GM19467 (cell line): ENCODE measurements at regions not wholly inside any gene's neighbourhood (a gene's known extent, or its start where the extent isn't known, plus 50 kb on each side); places are given as distances from the start of the nearest gene placed in this dataset.

ENCODE experiments used
- ATAC-seq: cut with Tn5 transposase; IDR thresholded peaks from one replicate; pipeline ENCODE4 v1.9.1; 2021; ENCODE audit warnings: mild to moderate bottlenecking, moderate library complexity; ENCODE audit not compliant: unreplicated experiment

DNA sequence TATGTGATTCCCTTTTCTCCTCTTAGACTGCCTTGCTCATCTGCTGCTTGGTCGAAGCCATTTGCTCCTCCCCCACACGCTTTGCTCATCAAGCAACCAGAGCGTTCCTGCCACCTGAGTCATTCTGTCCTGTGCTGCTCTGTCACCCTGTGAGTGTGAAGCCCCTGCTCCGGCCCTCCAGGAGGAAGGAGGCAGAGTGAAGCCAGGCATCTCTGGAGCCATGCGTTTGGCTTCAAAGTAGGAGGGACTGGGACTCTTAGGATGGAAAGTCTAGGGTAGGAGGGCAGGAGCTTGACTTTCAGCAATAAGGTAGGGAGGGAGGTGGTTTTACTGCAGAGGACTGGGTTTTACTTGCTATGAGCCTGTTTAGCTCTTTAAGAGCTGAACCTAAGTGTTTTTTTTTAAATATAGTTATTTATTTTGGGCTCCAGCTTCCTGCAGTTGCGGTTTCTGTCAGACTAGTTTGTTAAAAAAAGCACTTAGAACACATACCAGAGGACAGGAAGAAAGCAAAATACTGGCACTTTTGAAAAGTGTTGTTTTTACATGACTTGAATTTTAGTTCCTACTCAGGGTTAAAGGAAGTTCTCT lies 63.6 kb downstream of the SPINK2 start:
- peak; percentile 89 for ATAC-seq

DNA sequence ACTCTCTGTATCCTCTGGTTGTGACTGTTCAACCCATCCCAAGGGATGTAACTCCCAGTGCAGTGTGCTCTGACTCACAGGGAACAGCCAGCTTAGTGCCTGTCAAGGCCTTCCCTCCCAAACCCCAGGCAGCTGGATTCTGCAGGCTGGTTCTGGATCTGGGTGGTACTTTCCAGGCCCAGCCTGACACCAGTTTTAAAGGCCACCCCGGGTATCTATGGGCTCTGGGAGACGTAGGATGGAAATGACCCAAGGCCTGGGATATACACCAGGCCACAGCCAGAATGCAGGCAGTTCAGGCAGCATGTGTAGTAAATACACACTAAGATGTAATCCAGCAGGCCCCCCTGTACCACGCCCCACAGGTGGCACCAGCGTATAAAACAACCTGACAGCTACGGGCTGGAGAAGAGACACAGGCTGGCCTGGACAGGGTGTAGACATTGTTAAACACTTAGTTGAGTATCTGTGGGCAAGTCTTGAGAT lies 64.2 kb downstream of the SPINK2 start:
- peak; percentile 45 for ATAC-seq

DNA sequence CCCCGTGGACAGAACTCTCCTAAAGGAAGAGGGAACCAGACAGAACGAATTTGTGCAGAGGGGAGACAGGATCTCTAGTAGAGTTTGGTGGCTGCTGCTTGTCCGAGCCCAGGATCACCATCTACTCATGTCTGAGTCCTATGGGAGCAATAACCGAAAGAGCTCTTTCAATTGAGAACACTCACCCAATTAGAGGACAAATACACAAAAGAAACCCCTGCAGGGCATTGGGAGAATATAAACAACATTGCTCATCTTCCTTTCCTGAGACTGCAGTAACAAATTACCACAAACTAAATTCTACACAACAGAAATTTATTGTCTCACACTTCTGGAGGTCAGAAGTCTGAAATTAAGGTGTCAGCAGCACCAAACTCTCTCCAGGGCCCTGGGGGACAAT lies 65.6 kb downstream of the SPINK2 start:
- no peak for ATAC-seq

DNA sequence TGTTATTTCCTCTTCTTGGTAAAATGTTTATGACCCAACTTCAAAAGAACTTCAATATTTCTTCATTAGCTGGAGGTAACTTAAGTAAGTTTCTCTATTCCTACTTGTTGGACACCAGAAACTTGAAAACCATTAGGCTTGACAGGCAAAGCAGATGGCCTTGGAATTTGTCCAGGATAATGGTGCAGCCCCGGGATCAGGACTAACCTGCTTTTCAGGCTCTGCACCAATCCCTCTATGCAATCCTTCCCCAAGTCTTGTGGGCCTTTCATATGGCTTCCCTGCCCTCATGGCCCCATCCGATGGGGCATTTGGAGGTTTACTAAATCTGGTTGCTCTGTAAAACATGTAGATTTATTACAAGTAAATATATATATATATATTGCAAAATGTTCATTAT lies 68.5 kb downstream of the SPINK2 start:
- no peak for ATAC-seq

DNA sequence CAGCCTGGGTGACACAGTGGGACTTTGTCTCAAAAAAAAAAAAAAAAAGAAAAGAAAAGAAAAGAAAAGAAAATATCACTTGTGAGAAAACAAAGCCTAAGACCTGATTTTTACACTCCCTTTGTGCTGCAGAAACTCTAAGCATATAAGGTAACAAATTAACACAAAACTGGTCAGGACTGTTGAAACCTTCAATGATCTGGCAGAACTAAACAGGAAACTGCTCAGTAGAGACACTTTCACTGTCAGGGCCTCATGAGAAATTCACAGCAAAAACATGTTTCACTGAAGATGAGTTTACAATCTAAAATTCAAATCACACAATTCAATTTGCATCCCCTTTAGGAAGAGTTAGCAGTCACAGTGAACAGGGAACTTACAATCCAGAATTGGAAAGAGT lies 69.1 kb upstream of the HOPX start:
- no peak for ATAC-seq

DNA sequence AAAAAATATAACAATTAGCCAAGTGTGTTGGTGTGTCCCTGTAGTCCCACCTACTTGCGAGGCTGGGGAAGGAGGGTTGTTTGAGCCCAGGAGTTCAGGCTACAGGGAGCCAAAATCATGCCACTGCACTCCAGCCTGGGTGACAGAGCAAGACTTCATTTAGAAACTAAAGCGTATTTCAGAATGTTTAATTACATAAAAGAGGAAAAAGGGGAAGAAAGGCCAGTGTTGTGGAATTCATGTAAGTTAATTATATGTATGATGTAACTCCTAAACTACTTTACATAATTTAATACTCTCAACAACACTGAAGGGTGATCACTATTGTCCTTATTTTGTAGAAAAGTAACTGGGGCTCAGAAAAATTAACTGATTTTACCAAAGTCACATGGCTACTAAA lies 67.2 kb upstream of the HOPX start:
- no peak for ATAC-seq

DNA sequence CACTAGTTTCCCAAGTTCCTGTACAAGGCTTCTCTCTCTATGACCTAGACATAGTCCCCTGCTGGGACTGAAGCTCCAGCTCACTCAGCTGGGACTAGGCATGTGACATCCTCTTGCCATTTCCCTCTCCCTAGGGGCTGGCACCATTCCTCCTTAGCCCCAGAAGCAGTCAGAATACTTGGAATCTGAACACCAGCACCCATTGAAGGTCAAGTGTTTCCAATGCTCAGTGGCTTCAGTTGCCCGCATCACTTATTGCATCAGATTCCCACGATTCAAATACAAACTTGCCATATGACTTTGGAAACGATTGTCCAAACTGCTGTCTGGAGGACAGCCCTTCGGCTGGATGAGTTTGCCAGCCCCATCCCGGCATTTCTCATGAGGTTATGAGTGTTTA lies 65.5 kb upstream of the HOPX start:
- no peak for ATAC-seq

DNA sequence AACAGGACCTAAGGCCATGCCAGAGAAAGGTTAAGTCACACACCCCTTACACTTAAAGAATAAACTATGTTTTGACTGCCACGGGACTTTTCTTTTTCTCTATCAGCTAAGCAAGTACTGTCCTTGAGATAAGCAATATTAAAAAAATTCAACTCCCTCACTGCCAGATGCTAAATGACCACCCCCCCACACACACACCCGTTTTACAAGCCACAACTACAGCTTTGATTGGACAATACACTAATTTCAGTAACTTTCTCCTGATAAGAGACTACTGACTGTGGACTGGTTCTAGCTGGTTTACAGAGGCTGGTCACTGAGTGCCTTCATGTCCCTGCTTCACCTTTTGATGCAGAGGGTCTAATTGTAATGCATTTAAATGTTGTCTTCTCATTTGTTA lies 63.9 kb upstream of the HOPX start:
- no peak for ATAC-seq

DNA sequence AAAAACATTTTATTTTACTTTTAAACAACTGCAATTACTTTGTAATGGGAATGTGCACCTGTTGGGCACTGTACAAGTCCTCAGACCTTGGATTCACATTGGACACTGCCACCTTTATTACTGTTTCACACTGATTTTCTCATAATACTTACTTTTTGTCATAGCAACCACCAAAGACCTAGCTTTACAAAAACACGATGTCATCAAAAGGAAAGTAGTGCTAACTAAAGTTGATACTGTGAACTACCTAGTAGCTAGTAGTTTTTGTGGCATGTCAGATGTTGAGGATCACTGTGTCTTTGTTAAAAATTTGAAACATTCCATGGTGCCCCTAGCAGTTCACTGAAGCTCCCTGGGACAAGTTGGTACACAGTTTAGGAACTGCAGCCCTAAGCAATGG lies 62.9 kb upstream of the HOPX start:
- ATAC-seq: no peak

DNA sequence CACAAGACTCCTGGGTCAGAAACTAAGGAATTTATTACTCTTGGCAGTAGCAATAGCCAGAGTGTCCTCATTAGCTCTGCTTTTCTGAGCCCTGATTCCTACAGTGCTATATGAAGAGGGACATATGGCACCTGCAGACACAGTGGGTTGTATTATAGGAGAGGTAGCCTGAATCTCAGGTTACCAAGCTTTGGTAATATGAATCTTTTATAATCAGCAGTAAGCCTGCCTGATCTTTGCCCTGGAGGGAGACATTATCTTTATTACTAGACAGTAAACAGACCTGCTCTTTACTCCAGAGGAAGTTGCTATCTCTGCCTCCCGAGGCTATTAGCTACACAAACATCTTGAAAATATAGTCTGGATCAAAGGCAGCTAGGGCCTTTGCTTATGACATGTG lies 62.5 kb upstream of the HOPX start:
- ATAC-seq: no peak

DNA sequence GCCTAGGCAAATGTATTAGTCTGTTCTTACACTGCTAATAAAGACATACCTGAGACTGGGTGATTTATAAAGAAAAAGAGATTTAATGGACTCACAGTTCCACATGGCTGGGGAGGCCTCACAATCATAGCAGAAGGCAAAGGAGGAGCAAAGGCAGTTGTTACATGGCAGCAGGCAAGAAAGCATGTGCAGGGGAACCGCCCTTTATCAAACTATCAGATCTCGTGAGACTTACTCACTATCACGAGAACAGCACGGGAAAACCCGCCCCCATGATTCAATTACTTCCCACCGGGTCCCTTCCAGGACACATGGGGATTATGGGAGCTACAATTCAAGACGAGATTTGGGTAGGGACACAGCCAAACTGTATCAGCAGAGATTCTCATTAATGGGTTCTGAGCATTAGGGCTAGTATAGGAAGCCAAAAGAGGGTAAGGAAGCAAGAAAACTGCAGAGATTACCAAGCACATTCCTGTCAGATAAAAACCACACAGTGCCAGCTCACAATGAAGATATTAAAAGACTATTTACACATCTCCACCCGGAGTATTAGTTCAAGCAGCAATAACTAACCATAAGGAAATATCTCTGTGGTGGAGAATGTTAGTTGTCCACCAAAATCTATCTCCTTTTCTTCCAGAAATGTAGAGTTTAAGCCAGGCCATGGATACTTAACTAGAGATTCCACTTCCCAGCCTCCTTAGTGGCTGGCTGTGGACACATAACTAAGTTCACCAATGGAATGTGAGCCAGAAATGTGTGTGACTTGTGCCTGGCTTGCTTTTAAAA lies 61.2 kb upstream of the HOPX start:
- ATAC-seq: no peak

DNA sequence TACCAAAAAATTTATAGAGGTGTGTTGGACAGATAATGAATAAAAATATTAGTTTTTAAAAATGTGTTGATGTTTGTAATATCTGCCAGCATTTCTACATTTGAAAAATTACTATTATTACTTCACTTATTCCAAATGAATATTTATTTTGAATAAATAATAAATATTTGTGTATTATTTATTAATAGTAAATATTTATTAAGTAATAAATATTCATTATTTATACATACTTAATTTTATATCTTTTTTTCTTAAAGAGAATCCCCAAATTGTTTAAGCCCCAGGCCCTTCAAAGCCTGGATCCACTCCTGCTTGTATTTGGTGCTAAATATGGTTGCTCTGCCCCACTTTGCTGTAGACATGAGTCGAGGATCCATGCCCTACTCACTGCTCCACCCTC lies 60.5 kb upstream of the HOPX start:
- no peak for ATAC-seq

DNA sequence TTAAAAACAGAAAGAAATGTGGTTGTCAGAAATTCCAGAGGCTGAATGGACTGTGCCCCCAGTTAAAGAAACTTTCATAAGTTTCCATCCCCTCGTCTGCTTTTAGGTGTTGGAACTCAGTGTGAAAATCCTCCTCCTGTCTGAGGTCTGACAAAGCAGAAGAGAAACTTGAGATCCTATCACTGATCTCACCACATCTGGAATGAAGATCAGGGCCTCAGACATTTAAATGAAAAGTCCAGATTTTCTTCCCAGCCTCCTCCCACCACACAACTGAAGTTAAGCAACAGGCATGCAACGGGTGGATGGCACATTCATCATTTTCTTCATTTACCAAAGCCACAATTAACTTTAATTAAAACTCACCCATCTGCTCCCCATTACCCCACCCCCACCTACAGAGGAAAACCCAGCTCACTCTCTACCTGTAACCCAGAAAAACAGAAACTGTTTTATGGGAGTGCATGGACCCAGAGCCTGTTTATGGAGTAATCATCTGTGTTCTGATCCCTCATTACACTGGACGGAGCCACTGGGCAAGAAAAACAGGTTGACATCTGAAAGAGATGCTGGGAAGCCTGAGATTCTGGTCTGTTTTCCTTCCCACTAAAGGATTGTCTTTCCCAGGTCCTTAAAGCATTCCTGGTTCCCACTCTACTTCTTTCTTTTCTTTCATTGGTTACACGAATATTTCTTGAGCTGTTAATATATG lies 58.1 kb upstream of the HOPX start:
- ATAC-seq: no peak

DNA sequence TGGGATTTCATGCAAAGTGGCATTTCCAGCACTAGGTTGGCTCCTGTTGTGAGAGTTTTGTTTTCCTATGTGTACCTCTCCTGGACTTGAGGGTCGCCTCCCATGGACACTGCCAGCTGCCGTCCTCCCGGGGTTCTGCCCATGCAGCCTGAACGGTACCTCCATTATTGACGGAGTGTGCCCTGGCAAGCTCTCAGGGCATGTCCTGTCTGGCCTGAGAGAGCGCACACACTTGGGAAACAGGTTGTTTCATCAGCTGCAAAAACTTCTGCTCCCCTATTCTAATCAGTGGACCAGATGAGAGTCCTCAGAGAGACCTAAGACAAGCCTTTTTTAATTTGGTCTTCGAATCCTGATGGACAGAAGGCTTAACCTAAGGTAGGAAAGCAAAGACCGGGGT lies 56.6 kb upstream of the HOPX start:
- no peak for ATAC-seq

DNA sequence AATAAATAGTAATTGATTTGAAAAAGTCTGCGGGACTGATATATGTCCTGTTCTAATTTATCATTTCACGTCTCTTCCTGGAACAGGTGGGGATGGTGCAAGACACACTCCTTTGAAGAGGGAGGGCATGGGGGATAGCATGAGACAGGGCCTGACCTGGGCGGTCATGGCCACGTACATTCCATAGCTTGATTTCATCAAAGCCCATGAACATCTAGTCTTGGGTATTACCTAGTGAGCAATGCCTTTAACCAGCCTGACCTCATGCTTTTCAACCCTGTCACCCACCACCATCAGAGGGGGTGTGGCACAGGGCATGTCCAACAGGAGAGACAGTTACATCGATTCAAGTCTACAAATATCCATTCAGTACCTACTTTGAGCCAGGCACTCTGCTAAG lies 52.3 kb upstream of the HOPX start:
- ATAC-seq: no peak

DNA sequence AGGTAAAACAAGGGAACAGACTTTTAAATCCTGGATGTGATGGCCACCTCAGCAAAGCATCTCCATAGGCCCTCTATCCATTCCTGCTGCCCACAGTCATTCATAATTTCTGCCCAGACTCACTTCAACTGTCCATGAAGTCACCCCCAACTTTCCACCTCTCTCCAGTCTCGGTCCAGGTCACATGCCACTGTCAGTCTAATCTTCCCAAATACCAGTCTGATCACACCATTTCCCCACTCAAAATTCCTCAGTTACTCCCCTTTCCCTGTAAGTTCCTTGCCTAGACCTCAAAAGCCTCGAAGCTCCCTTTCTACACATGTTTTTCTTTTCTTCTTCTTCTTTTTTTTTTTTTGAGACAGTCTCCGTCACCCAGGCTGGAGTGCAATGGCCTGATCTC lies 51.2 kb upstream of the HOPX start:
- ATAC-seq: no peak

DNA sequence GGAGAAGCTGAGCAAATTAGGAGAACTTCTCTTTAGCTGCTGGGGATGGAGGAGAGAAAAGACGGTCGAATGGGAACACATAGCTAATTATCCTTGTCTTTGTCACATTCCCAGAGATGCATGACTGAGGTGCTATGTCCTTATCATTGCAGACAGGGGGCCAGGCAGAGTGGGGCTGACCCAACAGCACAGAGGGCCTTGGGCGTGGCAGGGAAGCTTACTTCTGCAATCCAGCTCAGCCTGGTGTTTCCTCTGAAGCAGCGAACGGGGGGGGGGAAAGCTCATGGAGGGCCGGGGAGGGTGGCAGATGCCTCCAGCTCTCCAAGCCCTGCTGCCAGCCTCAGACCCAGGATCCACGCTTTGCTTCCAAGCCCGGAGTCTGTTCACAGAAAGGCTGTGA lies 50.8 kb upstream of the HOPX start:
- ATAC-seq: no peak
